GM23248 (cell line): ENCODE measurements at regions not wholly inside any gene's neighbourhood (a gene's known extent, or its start where the extent isn't known, plus 50 kb on each side); places are given as distances from the start of the nearest gene placed in this dataset.

Experiments used
- EZH2 ChIP-seq: fragments of 200-600 bp; sonication (generic); IDR thresholded peaks from 2 replicates; pipeline ENCODE4 v1.6.1; 2018; ENCODE audit warnings: antibody characterized with exemption, mild to moderate bottlenecking; ENCODE audit not compliant: insufficient read depth, poor library complexity, severe bottlenecking
- EZH2phosphoT487 ChIP-seq: fragments of 200-600 bp; sonication (generic); IDR thresholded peaks from 2 replicates; pipeline ENCODE4 v1.6.1; 2018; ENCODE audit warnings: antibody characterized with exemption, moderate library complexity, mild to moderate bottlenecking, low read depth; ENCODE audit not compliant: insufficient read depth

DNA sequence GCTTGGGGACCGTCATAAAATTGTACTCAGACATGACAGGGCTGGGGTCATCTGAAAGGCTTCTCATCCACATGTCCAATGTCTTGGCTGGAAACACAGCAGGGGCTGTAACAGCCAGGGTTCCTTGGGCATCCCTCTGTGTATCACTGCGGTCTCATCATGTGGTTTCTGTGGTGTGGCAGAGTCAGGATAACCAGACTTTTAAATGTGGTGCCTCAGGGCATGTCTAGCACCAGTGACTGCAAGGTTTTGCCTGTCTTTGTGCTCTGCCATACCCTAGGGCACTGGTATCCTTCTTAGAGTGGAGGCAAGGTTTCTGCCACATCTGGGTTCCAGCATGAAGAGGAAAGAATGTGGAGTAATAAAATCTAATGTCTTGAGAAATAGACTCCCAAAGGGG, 124.2 kb downstream of the PLEKHG1 start:
- TF ChIP-seq EZH2 (no peak), EZH2phosphoT487 (no peak)
